Tibial artery (tissue), 4 donors: ENCODE measurements at regions not wholly inside any gene's neighbourhood (a gene's known extent, or its start where the extent isn't known, plus 50 kb on each side); places are given as distances from the start of the nearest gene placed in this dataset.

Experiments
- DNase-seq, 2 donors: peaks; one replicate each; pipeline ENCODE4 v3.0.0-alpha.2; 2019
- H3K27ac ChIP-seq, 2 donors: fragments of 200-600 bp; sonication (generic) in 1 of 2; 1 replicate in 1 of 2; 2 replicates in 1 of 2; pipeline ENCODE4 v1.5.1; 2018 to 2019; ENCODE audit warnings: mild to moderate bottlenecking in 1 of 2
- H3K27me3 ChIP-seq, 2 donors: fragments of 200-600 bp; sonication (generic) in 1 of 2; one replicate each; pipeline versions ENCODE4 v1.5.1 to v1.6.0; 2016 to 2019
- H3K36me3 ChIP-seq, 3 donors: fragments of 200-600 bp; sonication (generic) in 2 of 3; one replicate each; pipeline ENCODE4 v1.5.1; 2016 to 2019; ENCODE audit warnings: mild to moderate bottlenecking in 2 of 3
- H3K4me1 ChIP-seq, 4 donors: fragments of 200-600 bp; sonication (generic) in 2 of 4; 1 replicate in 3 of 4; 2 replicates in 1 of 4; pipeline ENCODE4 v1.5.1; 2016 to 2019
- H3K4me3 ChIP-seq, 2 donors: fragments of 200-600 bp; sonication (generic) in 1 of 2; 1 replicate in 1 of 2; 2 replicates in 1 of 2; pipeline ENCODE4 v1.5.1; 2018 to 2019; ENCODE audit warnings: mild to moderate bottlenecking in 2 of 2
- H3K9me3 ChIP-seq, 3 donors: fragments of 200-600 bp; sonication (generic) in 1 of 3; one replicate each; pipeline ENCODE4 v1.5.1; 2016 to 2019
- CTCF ChIP-seq, 2 experiments: fragments of 200-600 bp in 1 of 2; fragments of 450-650 bp in 1 of 2; IDR thresholded peaks; one replicate each; pipeline ENCODE4 v1.5.1; 2017 to 2019; ENCODE audit warnings: antibody characterized with exemption in 2 of 2, mild to moderate bottlenecking in 1 of 2, moderate library complexity in 1 of 2
- intact Hi-C: fragments of 100-400 bp; cut with DNase I; formaldehyde crosslinking; loops from one replicate; pipeline ENCODE4 v1.15.0; 2023; ENCODE audit warnings: low total_unique reads

- peaks cover 0 to 27% (median 12%) of the 10 kb centered on the region in 4 donors for H3K4me1 ChIP-seq
- H3K4me3 ChIP-seq: peak overlapping the region; percentile 94 to 97
- TF ChIP-seq CTCF (IDR thresholded peaks at IDR 0.05): no peak
- H3K36me3 ChIP-seq: no peaks in the 10 kb centered on the region
- H3K9me3 ChIP-seq: no peaks in the 10 kb centered on the region
- H3K27ac ChIP-seq: peak overlapping the region; percentile 94 to 96
- intact Hi-C loops: no loop called here
- DNase-seq: no peak
- H3K27me3 ChIP-seq: no peaks in the 10 kb centered on the region
Observed at GRCh38 chr3:11720917-11721411, 77.2 kb upstream of the VGLL4 start.

- H3K27ac ChIP-seq: peak overlapping the region; percentile 94 to 96
- DNase-seq: peak; percentile 82 to 91
- TF ChIP-seq CTCF (IDR thresholded peaks at IDR 0.05): no peak
- H3K4me1 ChIP-seq: peaks cover 0 to 29% (median 12%) of the 10 kb centered on the region in 4 donors
- H3K36me3 ChIP-seq: no peaks in the 10 kb centered on the region
- H3K9me3 ChIP-seq: no peaks in the 10 kb centered on the region
- H3K4me3 ChIP-seq: peak overlapping the region; percentile 94 to 97
- intact Hi-C loops: no loop called here
- H3K27me3 ChIP-seq: no peaks in the 10 kb centered on the region
Observed at GRCh38 chr3:11720304-11720898, 76.7 kb upstream of the VGLL4 start.

GRCh38 chr3:11719406-11720303, 75.9 kb upstream of the VGLL4 start:
- intact Hi-C loops: no loop called here
- no peak for TF ChIP-seq CTCF (IDR thresholded peaks at IDR 0.05)
- H3K36me3 ChIP-seq: no peaks in the 10 kb centered on the region
- DNase-seq: peak; percentile 55 to 83
- no peaks in the 10 kb centered on the region for H3K27me3 ChIP-seq
- H3K4me3 ChIP-seq: peak overlapping the region; percentile 94 to 97
- peaks cover 0 to 29% (median 12%) of the 10 kb centered on the region in 4 donors for H3K4me1 ChIP-seq
- peak overlapping the region; percentile 94 to 96 for H3K27ac ChIP-seq
- no peaks in the 10 kb centered on the region for H3K9me3 ChIP-seq

GRCh38 chr3:11718637-11719405, 75.1 kb upstream of the VGLL4 start:
- H3K9me3 ChIP-seq: no peaks in the 10 kb centered on the region
- TF ChIP-seq CTCF (IDR thresholded peaks at IDR 0.05): no peak
- intact Hi-C loops: no loop called here
- peak overlapping the region; percentile 94 to 97 for H3K4me3 ChIP-seq
- H3K27ac ChIP-seq: peak overlapping the region; percentile 94 to 96
- no peaks in the 10 kb centered on the region for H3K36me3 ChIP-seq
- DNase-seq: peak; percentile 66 to 80
- peaks cover 0 to 35% (median 15%) of the 10 kb centered on the region in 4 donors for H3K4me1 ChIP-seq
- no peaks in the 10 kb centered on the region for H3K27me3 ChIP-seq
